ENCODE measurements at regions not wholly inside any gene's neighbourhood (a gene's known extent, or its start where the extent isn't known, plus 50 kb on each side); places are given as distances from the start of the nearest gene placed in this dataset.

- H3K9me3 ChIP-seq (ENCODE audit: severe bottlenecking) = no peaks in the 10 kb centered on the region
- TF ChIP-seq CTCF (IDR thresholded peaks at IDR 0.05; ENCODE audit: poor library complexity, severe bottlenecking) = no peak
- H3K4me1 ChIP-seq (ENCODE audit: insufficient read depth, poor library complexity, severe bottlenecking) = no peaks in the 10 kb centered on the region
- no peak for ATAC-seq (ENCODE audit: low read depth)
- H3K27ac ChIP-seq (ENCODE audit: poor library complexity, severe bottlenecking) = no peak overlapping the region
- no peak overlapping the region for H3K4me3 ChIP-seq (ENCODE audit: severe bottlenecking)
- no peaks in the 10 kb centered on the region for H3K36me3 ChIP-seq (ENCODE audit: low read depth)
- H3K27me3 ChIP-seq (ENCODE audit: insufficient read depth, poor library complexity, severe bottlenecking) = no peaks in the 10 kb centered on the region
- no peak for DNase-seq (ENCODE audit: low spot score)
Observed at GRCh38 chr11:29135504-29135903, 881.3 kb downstream of the KCNA4 start.

- Histone ChIP-seq H3K9me3 (ENCODE audit: severe bottlenecking) (no peaks in the 10 kb centered on the region), H3K27ac (ENCODE audit: poor library complexity, severe bottlenecking) (no peak overlapping the region), H3K4me3 (ENCODE audit: severe bottlenecking) (no peak overlapping the region), H3K36me3 (ENCODE audit: low read depth) (no peaks in the 10 kb centered on the region), H3K27me3 (ENCODE audit: insufficient read depth, poor library complexity, severe bottlenecking) (no peaks in the 10 kb centered on the region), H3K4me1 (ENCODE audit: insufficient read depth, poor library complexity, severe bottlenecking) (peaks cover 12% of the 10 kb centered on the region)
- TF ChIP-seq CTCF (IDR thresholded peaks at IDR 0.05; ENCODE audit: poor library complexity, severe bottlenecking) = no peak
- no peak for ATAC-seq (ENCODE audit: low read depth)
- no peak for DNase-seq (ENCODE audit: low spot score)
Observed at GRCh38 chr11:29131055-29131454, 885.8 kb downstream of the KCNA4 start.

- Histone ChIP-seq H3K27me3 (ENCODE audit: insufficient read depth, poor library complexity, severe bottlenecking) (no peaks in the 10 kb centered on the region), H3K4me1 (ENCODE audit: insufficient read depth, poor library complexity, severe bottlenecking) (peaks cover 12% of the 10 kb centered on the region), H3K4me3 (ENCODE audit: severe bottlenecking) (no peak overlapping the region), H3K36me3 (ENCODE audit: low read depth) (no peaks in the 10 kb centered on the region), H3K9me3 (ENCODE audit: severe bottlenecking) (no peaks in the 10 kb centered on the region), H3K27ac (ENCODE audit: poor library complexity, severe bottlenecking) (peak overlapping the region; percentile 38)
- ATAC-seq (ENCODE audit: low read depth) (peak; percentile 95), DNase-seq (ENCODE audit: low spot score) (no peak)
- no peak for TF ChIP-seq CTCF (IDR thresholded peaks at IDR 0.05; ENCODE audit: poor library complexity, severe bottlenecking)
Observed at GRCh38 chr11:29129844-29130243, 887.0 kb downstream of the KCNA4 start.

- ATAC-seq (ENCODE audit: low read depth) = no peak
- DNase-seq (ENCODE audit: low spot score) = no peak
- Histone ChIP-seq H3K36me3 (ENCODE audit: low read depth) (no peaks in the 10 kb centered on the region), H3K27ac (ENCODE audit: poor library complexity, severe bottlenecking) (no peak overlapping the region), H3K4me1 (ENCODE audit: insufficient read depth, poor library complexity, severe bottlenecking) (peaks cover 12% of the 10 kb centered on the region), H3K9me3 (ENCODE audit: severe bottlenecking) (no peaks in the 10 kb centered on the region), H3K27me3 (ENCODE audit: insufficient read depth, poor library complexity, severe bottlenecking) (no peaks in the 10 kb centered on the region), H3K4me3 (ENCODE audit: severe bottlenecking) (no peak overlapping the region)
- no peak for TF ChIP-seq CTCF (IDR thresholded peaks at IDR 0.05; ENCODE audit: poor library complexity, severe bottlenecking)
Observed at GRCh38 chr11:29127461-29127860, 889.4 kb downstream of the KCNA4 start.

- Histone ChIP-seq H3K27me3 (ENCODE audit: insufficient read depth, poor library complexity, severe bottlenecking) (no peaks in the 10 kb centered on the region), H3K27ac (ENCODE audit: poor library complexity, severe bottlenecking) (no peak overlapping the region), H3K4me3 (ENCODE audit: severe bottlenecking) (no peak overlapping the region), H3K9me3 (ENCODE audit: severe bottlenecking) (no peaks in the 10 kb centered on the region), H3K4me1 (ENCODE audit: insufficient read depth, poor library complexity, severe bottlenecking) (peaks cover 14% of the 10 kb centered on the region), H3K36me3 (ENCODE audit: low read depth) (no peaks in the 10 kb centered on the region)
- DNase-seq (ENCODE audit: low spot score) (no peak), ATAC-seq (ENCODE audit: low read depth) (no peak)
- TF ChIP-seq CTCF (IDR thresholded peaks at IDR 0.05; ENCODE audit: poor library complexity, severe bottlenecking) = no peak
Observed at GRCh38 chr11:29125606-29126005, 891.2 kb downstream of the KCNA4 start.

Data from RWPE2 (cell line).